Vagina (tissue), 2 donors: ENCODE measurements at regions not wholly inside any gene's neighbourhood (a gene's known extent, or its start where the extent isn't known, plus 50 kb on each side); places are given as distances from the start of the nearest gene placed in this dataset.

Experiments
- POLR2A ChIP-seq, 2 donors: fragments of 450-650 bp; IDR thresholded peaks; one replicate each; pipeline ENCODE4 v1.6.1; 2017; ENCODE audit warnings: antibody characterized with exemption in 2 of 2, mild to moderate bottlenecking in 2 of 2, moderate library complexity in 2 of 2
- TF ChIP-seq, protein P1 (sequence below), 3 experiments: fragments of 450-650 bp in 2 of 3; fragments of 200-600 bp in 1 of 3; sonication (generic) in 1 of 3; IDR thresholded peaks; one replicate each; pipeline ENCODE4 v1.5.1; 2017 to 2019; ENCODE audit warnings: antibody characterized with exemption in 3 of 3, mild to moderate bottlenecking in 2 of 3, moderate library complexity in 2 of 3

DNA sequence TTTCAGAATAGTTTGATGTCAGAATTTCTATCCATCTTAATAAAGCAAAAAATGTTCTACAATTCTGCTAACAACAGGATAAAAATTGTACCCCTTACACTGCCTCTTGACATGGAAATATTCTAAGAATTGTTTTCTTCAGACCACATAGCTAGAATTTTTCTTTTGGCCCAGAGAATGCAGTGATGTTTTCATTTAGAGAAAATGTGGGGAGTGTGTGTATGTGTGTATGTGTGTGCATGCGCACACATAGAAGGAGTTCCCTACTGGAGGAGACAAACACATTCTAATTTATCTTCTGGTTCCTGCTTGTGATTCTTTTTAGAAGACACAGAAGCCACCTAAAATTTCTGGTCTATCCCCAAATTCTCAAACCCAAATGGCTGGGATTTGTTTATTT is 1145.7 kb downstream of the VRK1 start:
- TF ChIP-seq, protein P1, sequence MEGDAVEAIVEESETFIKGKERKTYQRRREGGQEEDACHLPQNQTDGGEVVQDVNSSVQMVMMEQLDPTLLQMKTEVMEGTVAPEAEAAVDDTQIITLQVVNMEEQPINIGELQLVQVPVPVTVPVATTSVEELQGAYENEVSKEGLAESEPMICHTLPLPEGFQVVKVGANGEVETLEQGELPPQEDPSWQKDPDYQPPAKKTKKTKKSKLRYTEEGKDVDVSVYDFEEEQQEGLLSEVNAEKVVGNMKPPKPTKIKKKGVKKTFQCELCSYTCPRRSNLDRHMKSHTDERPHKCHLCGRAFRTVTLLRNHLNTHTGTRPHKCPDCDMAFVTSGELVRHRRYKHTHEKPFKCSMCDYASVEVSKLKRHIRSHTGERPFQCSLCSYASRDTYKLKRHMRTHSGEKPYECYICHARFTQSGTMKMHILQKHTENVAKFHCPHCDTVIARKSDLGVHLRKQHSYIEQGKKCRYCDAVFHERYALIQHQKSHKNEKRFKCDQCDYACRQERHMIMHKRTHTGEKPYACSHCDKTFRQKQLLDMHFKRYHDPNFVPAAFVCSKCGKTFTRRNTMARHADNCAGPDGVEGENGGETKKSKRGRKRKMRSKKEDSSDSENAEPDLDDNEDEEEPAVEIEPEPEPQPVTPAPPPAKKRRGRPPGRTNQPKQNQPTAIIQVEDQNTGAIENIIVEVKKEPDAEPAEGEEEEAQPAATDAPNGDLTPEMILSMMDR (IDR thresholded peaks at IDR 0.05) = no peak
- TF ChIP-seq POLR2A (IDR thresholded peaks at IDR 0.05) = no peak
